A549 (cell line): ENCODE measurements at regions not wholly inside any gene's neighbourhood (a gene's known extent, or its start where the extent isn't known, plus 50 kb on each side); places are given as distances from the start of the nearest gene placed in this dataset.

Experiments used
- ATAC-seq, 2 experiments: fragments of 200-7000 bp in 1 of 2; fragments of >200 bp in 1 of 2; cut with Nextera tagmentation in 1 of 2; cut with Tn5 transposase in 1 of 2; 3 replicates each; pipeline versions ENCODE4 v1.8.0 to v1.9.1; 2018 to 2020; ENCODE audit warnings: mild to moderate bottlenecking in 1 of 2, moderate library complexity in 1 of 2
- CTCF ChIA-PET: fragments of 300-600 bp; sonication (Branson Sonifier 250); formaldehyde crosslinking; extraction: SDS; loops from one replicate; lab custom pipeline; 2021; ENCODE audit warnings: antibody characterized with exemption, inconsistent platforms; lab: Yijun Ruan, JAX
- POLR2A ChIA-PET: fragments of 350-600 bp; formaldehyde crosslinking; extraction: SDS; loops from one replicate; lab custom pipeline; 2021; ENCODE audit warnings: antibody characterized with exemption, inconsistent platforms; lab: Yijun Ruan, JAX
- DNase-seq, 2 experiments: peaks; one replicate each; pipeline versions ENCODE4 v3.0.0 to v3.0.0-alpha.2; 2011 to 2016; ENCODE audit warnings: low read depth in 1 of 2, low spot score in 1 of 2
- FAIRE-seq: peaks from 2 replicates; lab custom pipeline; 2011; peaks lifted over from hg19 to GRCh38; lab: Jason Lieb, UNC
- H3K27ac ChIP-seq, 2 experiments: fragments of >200 bp; sonication (Bioruptor Twin); formaldehyde crosslinking; 3 replicates each; pipeline ENCODE4 v1.5.1; 2016 to 2017
- H3K4me1 ChIP-seq: fragments of >200 bp; sonication (Bioruptor Twin); formaldehyde crosslinking; 3 replicates; pipeline ENCODE4 v1.6.1; 2016
- H3K4me2 ChIP-seq: fragments of >200 bp; sonication (Bioruptor Twin); formaldehyde crosslinking; 3 replicates; pipeline ENCODE4 v1.6.1; 2016
- H3K4me3 ChIP-seq: fragments of >200 bp; sonication (Bioruptor Twin); formaldehyde crosslinking; 3 replicates; pipeline ENCODE4 v1.5.1; 2016
- H3K9me3 ChIP-seq: fragments of >200 bp; sonication (Bioruptor Twin); formaldehyde crosslinking; 3 replicates; pipeline ENCODE4 v1.6.1; 2016
- CHD2 ChIP-seq: fragments of 150-350 bp; IDR thresholded peaks from 2 replicates; pipeline ENCODE4 v1.6.1; 2014; ENCODE audit warnings: low read length; ENCODE audit not compliant: partially characterized antibody
- EHF ChIP-seq: fragments of 250-450 bp; sonication (Bioruptor Pico); IDR thresholded peaks from 2 replicates; pipeline ENCODE4 v1.5.0; 2020; ENCODE audit warnings: mild to moderate bottlenecking
- EHMT2 ChIP-seq: fragments of 200-600 bp; sonication (generic); IDR thresholded peaks from 2 replicates; pipeline ENCODE4 v1.6.1; 2016; ENCODE audit warnings: antibody characterized with exemption, low read depth, mild to moderate bottlenecking, moderate library complexity
- FOSB ChIP-seq: fragments of 250-450 bp; sonication (Bioruptor Pico); IDR thresholded peaks from 2 replicates; pipeline ENCODE4 v1.5.0; 2020; ENCODE audit warnings: mild to moderate bottlenecking, moderate library complexity
- HOXA7 ChIP-seq: fragments of 250-450 bp; sonication (Bioruptor Pico); IDR thresholded peaks from 2 replicates; pipeline ENCODE4 v1.5.0; 2020; ENCODE audit warnings: mild to moderate bottlenecking, moderate library complexity
- HOXB13 ChIP-seq: fragments of 250-450 bp; sonication (Bioruptor Pico); IDR thresholded peaks from 2 replicates; pipeline ENCODE4 v1.5.0; 2020; ENCODE audit warnings: low read depth, mild to moderate bottlenecking, moderate library complexity
- HOXB5 ChIP-seq: fragments of 250-450 bp; sonication (Bioruptor Pico); IDR thresholded peaks from 2 replicates; pipeline ENCODE4 v1.5.0; 2020; ENCODE audit warnings: mild to moderate bottlenecking, moderate library complexity
- KDM1A ChIP-seq: fragments of 200-600 bp; sonication (generic); IDR thresholded peaks from 2 replicates; pipeline ENCODE4 v1.6.1; 2016; ENCODE audit warnings: low read depth, mild to moderate bottlenecking
- KDM5A ChIP-seq: fragments of 200-600 bp; sonication (generic); IDR thresholded peaks from 2 replicates; pipeline ENCODE4 v1.6.1; 2016; ENCODE audit warnings: antibody characterized with exemption, mild to moderate bottlenecking
- MAZ ChIP-seq: fragments of 150-350 bp; IDR thresholded peaks from 2 replicates; pipeline ENCODE4 v1.6.1; 2014; ENCODE audit warnings: antibody characterized with exemption, low read depth, low read length, borderline replicate concordance
- NFE2L2 ChIP-seq: fragments of 150-350 bp; conservative IDR thresholded peaks from 2 replicates; pipeline ENCODE4 v1.6.1; 2014; ENCODE audit warnings: low read length
- NPAS2 ChIP-seq: fragments of 250-450 bp; sonication (Bioruptor Pico); IDR thresholded peaks from 2 replicates; pipeline ENCODE4 v1.8.0; 2022; ENCODE audit warnings: mild to moderate bottlenecking, moderate library complexity, borderline replicate concordance
- NR3C1 ChIP-seq: fragments of >200 bp; sonication (Bioruptor Twin); formaldehyde crosslinking; IDR thresholded peaks from 3 replicates; pipeline ENCODE4 v1.6.1; 2017
- POLR2A ChIP-seq: IDR thresholded peaks from 2 replicates; pipeline ENCODE4 v1.6.1; 2012; ENCODE audit warnings: mild to moderate bottlenecking, low read length
- POLR2AphosphoS2 ChIP-seq: conservative IDR thresholded peaks from 2 replicates; pipeline ENCODE4 v1.6.1; 2012; ENCODE audit warnings: low read length, improper control_type of control experiment, inconsistent platforms
- RAD21 ChIP-seq, 2 experiments: fragments of >200 bp in 1 of 2; sonication (Bioruptor Twin) in 1 of 2; formaldehyde crosslinking in 1 of 2; IDR thresholded peaks in 1 of 2; conservative IDR thresholded peaks in 1 of 2; 2 replicates in 1 of 2; 3 replicates in 1 of 2; pipeline ENCODE4 v1.6.1; 2012 to 2018; ENCODE audit warnings: inconsistent platforms in 1 of 2
- RFX5 ChIP-seq: fragments of 450-650 bp; IDR thresholded peaks from 2 replicates; pipeline ENCODE4 v1.7.1; 2014; ENCODE audit warnings: antibody characterized with exemption, mild to moderate bottlenecking, moderate library complexity
- SREBF2 ChIP-seq: fragments of 450-650 bp; IDR thresholded peaks from 2 replicates; pipeline ENCODE4 v1.6.1; 2014; ENCODE audit warnings: mild to moderate bottlenecking, moderate library complexity
- TP53 ChIP-seq: fragments of 250-450 bp; sonication (Bioruptor Pico); IDR thresholded peaks from 2 replicates; pipeline ENCODE4 v1.5.0; 2021; ENCODE audit warnings: mild to moderate bottlenecking, moderate library complexity
- ZSCAN20 ChIP-seq: fragments of 250-450 bp; sonication (Bioruptor Pico); IDR thresholded peaks from 2 replicates; pipeline ENCODE4 v1.8.0; 2022; ENCODE audit warnings: mild to moderate bottlenecking, moderate library complexity
- WGBS: methylation state at CpG from one replicate; pipeline ENCODE4 v1.1.6; 2017; ENCODE audit errors: missing lambda C conversion rate; 5-methylcytosine and 5-hydroxymethylcytosine counted together
- TF ChIP-seq, protein P1 (sequence below): IDR thresholded peaks from 2 replicates; pipeline ENCODE4 v1.6.1; 2012; ENCODE audit warnings: low read depth, borderline replicate concordance
- TF ChIP-seq, protein P2 (sequence below): fragments of >200 bp; sonication (Bioruptor Twin); formaldehyde crosslinking; IDR thresholded peaks from 3 replicates; pipeline ENCODE4 v1.6.1; 2016
- TF ChIP-seq, protein P3 (sequence below): fragments of 200-600 bp; sonication (generic); IDR thresholded peaks from 2 replicates; pipeline ENCODE4 v1.6.1; 2016; ENCODE audit warnings: antibody characterized with exemption, mild to moderate bottlenecking, moderate library complexity
- TF ChIP-seq, protein P4 (sequence below): fragments of >200 bp; sonication (Bioruptor Twin); formaldehyde crosslinking; IDR thresholded peaks from 3 replicates; pipeline ENCODE4 v1.5.1; 2016
- TF ChIP-seq, protein P5 (sequence below): IDR thresholded peaks from 2 replicates; pipeline ENCODE4 v1.6.1; 2012
- TF ChIP-seq, protein P6 (sequence below): fragments of 250-450 bp; sonication (Bioruptor Pico); IDR thresholded peaks from 2 replicates; pipeline ENCODE4 v1.5.0; 2020; ENCODE audit warnings: low read depth, mild to moderate bottlenecking, moderate library complexity
- TF ChIP-seq, protein P7 (sequence below): fragments of 250-450 bp; sonication (Bioruptor Pico); IDR thresholded peaks from 2 replicates; pipeline ENCODE4 v1.5.0; 2021; ENCODE audit warnings: mild to moderate bottlenecking, moderate library complexity, borderline replicate concordance

DNA sequence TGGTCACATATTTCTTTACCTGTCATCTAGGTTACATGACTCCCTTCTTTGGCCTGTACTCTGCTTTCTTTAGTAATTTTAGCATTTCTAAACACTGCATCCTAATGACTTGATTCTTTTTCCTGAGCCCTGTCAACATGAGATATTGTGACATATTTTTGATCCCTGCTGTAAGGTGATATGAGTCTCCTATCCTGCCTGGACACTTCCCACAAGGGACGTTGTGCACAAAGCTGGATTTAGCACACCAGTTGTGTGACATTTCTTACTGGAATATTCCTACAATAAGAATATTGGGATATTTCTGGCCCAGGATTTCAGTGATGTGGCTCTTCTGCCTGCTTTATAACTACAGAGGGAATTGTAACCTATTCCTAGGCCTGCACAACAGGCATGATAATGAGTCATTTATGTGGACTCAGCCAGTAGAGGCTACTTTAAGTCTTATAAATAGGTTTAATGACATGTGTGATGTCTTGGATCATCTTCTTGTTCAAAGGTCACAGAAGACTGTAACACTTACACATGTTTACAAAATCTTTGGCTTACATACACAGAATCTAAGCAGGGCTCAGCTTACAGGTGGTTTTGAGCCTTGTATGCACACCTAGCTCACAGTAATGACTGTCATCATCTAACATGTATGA lies 1009.4 kb upstream of the TSPY4 start:
- TF ChIP-seq RAD21 (conservative IDR thresholded peaks at IDR 0.05 in 1 of 2, IDR thresholded peaks at IDR 0.05 in 1 of 2) (no peak), ZSCAN20 (CRISPR knock-in tag) (no peak), SREBF2 (no peak), EHMT2 (no peak), MAZ (no peak), CHD2 (no peak), NFE2L2 (no peak), NR3C1 (no peak), FOSB (no peak), POLR2A (no peak), KDM1A (no peak), HOXB13 (CRISPR knock-in tag) (no peak), POLR2AphosphoS2 (no peak), HOXB5 (no peak), EHF (CRISPR knock-in tag) (no peak)
- TF ChIP-seq, protein P1, sequence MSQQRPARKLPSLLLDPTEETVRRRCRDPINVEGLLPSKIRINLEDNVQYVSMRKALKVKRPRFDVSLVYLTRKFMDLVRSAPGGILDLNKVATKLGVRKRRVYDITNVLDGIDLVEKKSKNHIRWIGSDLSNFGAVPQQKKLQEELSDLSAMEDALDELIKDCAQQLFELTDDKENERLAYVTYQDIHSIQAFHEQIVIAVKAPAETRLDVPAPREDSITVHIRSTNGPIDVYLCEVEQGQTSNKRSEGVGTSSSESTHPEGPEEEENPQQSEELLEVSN, result no peak
- TF ChIP-seq, protein P2, sequence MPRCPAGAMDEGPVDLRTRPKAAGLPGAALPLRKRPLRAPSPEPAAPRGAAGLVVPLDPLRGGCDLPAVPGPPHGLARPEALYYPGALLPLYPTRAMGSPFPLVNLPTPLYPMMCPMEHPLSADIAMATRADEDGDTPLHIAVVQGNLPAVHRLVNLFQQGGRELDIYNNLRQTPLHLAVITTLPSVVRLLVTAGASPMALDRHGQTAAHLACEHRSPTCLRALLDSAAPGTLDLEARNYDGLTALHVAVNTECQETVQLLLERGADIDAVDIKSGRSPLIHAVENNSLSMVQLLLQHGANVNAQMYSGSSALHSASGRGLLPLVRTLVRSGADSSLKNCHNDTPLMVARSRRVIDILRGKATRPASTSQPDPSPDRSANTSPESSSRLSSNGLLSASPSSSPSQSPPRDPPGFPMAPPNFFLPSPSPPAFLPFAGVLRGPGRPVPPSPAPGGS, result no peak
- TF ChIP-seq, protein P3, sequence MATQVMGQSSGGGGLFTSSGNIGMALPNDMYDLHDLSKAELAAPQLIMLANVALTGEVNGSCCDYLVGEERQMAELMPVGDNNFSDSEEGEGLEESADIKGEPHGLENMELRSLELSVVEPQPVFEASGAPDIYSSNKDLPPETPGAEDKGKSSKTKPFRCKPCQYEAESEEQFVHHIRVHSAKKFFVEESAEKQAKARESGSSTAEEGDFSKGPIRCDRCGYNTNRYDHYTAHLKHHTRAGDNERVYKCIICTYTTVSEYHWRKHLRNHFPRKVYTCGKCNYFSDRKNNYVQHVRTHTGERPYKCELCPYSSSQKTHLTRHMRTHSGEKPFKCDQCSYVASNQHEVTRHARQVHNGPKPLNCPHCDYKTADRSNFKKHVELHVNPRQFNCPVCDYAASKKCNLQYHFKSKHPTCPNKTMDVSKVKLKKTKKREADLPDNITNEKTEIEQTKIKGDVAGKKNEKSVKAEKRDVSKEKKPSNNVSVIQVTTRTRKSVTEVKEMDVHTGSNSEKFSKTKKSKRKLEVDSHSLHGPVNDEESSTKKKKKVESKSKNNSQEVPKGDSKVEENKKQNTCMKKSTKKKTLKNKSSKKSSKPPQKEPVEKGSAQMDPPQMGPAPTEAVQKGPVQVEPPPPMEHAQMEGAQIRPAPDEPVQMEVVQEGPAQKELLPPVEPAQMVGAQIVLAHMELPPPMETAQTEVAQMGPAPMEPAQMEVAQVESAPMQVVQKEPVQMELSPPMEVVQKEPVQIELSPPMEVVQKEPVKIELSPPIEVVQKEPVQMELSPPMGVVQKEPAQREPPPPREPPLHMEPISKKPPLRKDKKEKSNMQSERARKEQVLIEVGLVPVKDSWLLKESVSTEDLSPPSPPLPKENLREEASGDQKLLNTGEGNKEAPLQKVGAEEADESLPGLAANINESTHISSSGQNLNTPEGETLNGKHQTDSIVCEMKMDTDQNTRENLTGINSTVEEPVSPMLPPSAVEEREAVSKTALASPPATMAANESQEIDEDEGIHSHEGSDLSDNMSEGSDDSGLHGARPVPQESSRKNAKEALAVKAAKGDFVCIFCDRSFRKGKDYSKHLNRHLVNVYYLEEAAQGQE, result no peak
- TF ChIP-seq, protein P4, sequence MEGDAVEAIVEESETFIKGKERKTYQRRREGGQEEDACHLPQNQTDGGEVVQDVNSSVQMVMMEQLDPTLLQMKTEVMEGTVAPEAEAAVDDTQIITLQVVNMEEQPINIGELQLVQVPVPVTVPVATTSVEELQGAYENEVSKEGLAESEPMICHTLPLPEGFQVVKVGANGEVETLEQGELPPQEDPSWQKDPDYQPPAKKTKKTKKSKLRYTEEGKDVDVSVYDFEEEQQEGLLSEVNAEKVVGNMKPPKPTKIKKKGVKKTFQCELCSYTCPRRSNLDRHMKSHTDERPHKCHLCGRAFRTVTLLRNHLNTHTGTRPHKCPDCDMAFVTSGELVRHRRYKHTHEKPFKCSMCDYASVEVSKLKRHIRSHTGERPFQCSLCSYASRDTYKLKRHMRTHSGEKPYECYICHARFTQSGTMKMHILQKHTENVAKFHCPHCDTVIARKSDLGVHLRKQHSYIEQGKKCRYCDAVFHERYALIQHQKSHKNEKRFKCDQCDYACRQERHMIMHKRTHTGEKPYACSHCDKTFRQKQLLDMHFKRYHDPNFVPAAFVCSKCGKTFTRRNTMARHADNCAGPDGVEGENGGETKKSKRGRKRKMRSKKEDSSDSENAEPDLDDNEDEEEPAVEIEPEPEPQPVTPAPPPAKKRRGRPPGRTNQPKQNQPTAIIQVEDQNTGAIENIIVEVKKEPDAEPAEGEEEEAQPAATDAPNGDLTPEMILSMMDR, result no peak
- DNase-seq, result no peak
- no peaks in the 10 kb centered on the region for H3K4me1 ChIP-seq
- no peak for FAIRE-seq
- ChIA-PET CTCF (no interaction called here), POLR2A (no interaction called here)
- no peak overlapping the region for H3K27ac ChIP-seq
- WGBS, result 0% methylated on average over 1 of the region's 1 CpG
- ATAC-seq, result no peak
- H3K9me3 ChIP-seq, result no peaks in the 10 kb centered on the region
- no peak overlapping the region for H3K4me2 ChIP-seq
- no peak overlapping the region for H3K4me3 ChIP-seq

DNA sequence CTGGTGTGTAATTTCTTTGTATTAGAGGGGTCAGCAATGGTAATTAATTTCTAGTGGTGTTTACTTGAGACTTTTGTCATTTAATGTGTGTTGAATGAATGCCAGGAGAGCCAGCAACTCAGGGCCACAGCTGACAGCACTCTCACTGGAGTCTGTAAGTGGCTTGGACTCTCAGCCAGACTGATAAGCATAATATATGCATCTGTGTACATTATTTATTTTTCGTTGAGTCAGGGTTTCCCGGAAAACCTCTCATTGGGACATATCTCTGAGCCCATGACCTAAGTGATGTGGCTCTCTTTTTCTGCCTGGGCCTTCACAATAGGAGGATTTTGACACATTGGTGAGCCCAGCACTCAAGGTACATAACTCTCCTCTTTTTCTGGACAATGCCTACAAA lies 1007.8 kb upstream of the TSPY4 start:
- DNase-seq (no peak), ATAC-seq (no peak), FAIRE-seq (no peak)
- CTCF ChIA-PET, result no interaction called here
- no peaks in the 10 kb centered on the region for H3K4me1 ChIP-seq
- no peaks in the 10 kb centered on the region for H3K9me3 ChIP-seq
- no peak overlapping the region for H3K27ac ChIP-seq
- WGBS, result 0% methylated on average over 2 of the region's 2 CpGs
- H3K4me3 ChIP-seq, result no peak overlapping the region
- no peak overlapping the region for H3K4me2 ChIP-seq
- POLR2A ChIA-PET, result no interaction called here
- no peak for TF ChIP-seq HOXA7 (CRISPR knock-in tag)
- TF ChIP-seq, protein P2, result no peak
- TF ChIP-seq, protein P5, sequence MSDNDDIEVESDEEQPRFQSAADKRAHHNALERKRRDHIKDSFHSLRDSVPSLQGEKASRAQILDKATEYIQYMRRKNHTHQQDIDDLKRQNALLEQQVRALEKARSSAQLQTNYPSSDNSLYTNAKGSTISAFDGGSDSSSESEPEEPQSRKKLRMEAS, result no peak
- TF ChIP-seq, protein P6, sequence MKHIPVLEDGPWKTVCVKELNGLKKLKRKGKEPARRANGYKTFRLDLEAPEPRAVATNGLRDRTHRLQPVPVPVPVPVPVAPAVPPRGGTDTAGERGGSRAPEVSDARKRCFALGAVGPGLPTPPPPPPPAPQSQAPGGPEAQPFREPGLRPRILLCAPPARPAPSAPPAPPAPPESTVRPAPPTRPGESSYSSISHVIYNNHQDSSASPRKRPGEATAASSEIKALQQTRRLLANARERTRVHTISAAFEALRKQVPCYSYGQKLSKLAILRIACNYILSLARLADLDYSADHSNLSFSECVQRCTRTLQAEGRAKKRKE (CRISPR knock-in tag), result no peak
- TF ChIP-seq KDM5A, result no peak
- TF ChIP-seq POLR2A, result no peak
- no peak for TF ChIP-seq NPAS2 (CRISPR knock-in tag)
- no peak for TF ChIP-seq RFX5
- TF ChIP-seq, protein P7, sequence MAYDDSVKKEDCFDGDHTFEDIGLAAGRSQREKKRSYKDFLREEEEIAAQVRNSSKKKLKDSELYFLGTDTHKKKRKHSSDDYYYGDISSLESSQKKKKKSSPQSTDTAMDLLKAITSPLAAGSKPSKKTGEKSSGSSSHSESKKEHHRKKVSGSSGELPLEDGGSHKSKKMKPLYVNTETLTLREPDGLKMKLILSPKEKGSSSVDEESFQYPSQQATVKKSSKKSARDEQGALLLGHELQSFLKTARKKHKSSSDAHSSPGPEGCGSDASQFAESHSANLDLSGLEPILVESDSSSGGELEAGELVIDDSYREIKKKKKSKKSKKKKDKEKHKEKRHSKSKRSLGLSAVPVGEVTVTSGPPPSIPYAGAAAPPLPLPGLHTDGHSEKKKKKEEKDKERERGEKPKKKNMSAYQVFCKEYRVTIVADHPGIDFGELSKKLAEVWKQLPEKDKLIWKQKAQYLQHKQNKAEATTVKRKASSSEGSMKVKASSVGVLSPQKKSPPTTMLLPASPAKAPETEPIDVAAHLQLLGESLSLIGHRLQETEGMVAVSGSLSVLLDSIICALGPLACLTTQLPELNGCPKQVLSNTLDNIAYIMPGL (CRISPR knock-in tag), result no peak
- no peak for TF ChIP-seq TP53
